GM06990 (cell line): ENCODE measurements at regions not wholly inside any gene's neighbourhood (a gene's known extent, or its start where the extent isn't known, plus 50 kb on each side); places are given as distances from the start of the nearest gene placed in this dataset.

ENCODE experiments used
- DNase-seq: peaks from one replicate; pipeline ENCODE4 v3.0.0-alpha.2; 2011; ENCODE audit not compliant: insufficient read length; ENCODE audit errors: extremely low read depth
- H3K27me3 ChIP-seq: replicated peaks from 2 replicates; pipeline ENCODE4 v1.6.0; 2011; ENCODE audit warnings: low read length; ENCODE audit not compliant: control insufficient read depth, insufficient read depth
- H3K36me3 ChIP-seq: 2 replicates; pipeline ENCODE4 v1.5.1; 2011; ENCODE audit warnings: low read length; ENCODE audit not compliant: control insufficient read depth, insufficient read depth
- H3K4me3 ChIP-seq: replicated peaks from 2 replicates; pipeline ENCODE4 v1.5.1; 2011; ENCODE audit warnings: low read depth, mild to moderate bottlenecking, control low read depth, low read length
- TF ChIP-seq, protein P1 (sequence below): IDR thresholded peaks from 2 replicates; pipeline ENCODE4 v1.5.1; 2011; ENCODE audit warnings: low read length, control low read depth, mild to moderate bottlenecking, inconsistent platforms; ENCODE audit not compliant: insufficient read depth, poor library complexity, severe bottlenecking

GRCh38 chr9:120153258-120153657, 426.7 kb downstream of the CDK5RAP2 start:
- H3K4me3 ChIP-seq, result no peak overlapping the region
- no peak for DNase-seq
- H3K36me3 ChIP-seq, result no peaks in the 10 kb centered on the region
- no peaks in the 10 kb centered on the region; the same call in 1 of the 2 replicates for H3K27me3 ChIP-seq
- TF ChIP-seq, protein P1, sequence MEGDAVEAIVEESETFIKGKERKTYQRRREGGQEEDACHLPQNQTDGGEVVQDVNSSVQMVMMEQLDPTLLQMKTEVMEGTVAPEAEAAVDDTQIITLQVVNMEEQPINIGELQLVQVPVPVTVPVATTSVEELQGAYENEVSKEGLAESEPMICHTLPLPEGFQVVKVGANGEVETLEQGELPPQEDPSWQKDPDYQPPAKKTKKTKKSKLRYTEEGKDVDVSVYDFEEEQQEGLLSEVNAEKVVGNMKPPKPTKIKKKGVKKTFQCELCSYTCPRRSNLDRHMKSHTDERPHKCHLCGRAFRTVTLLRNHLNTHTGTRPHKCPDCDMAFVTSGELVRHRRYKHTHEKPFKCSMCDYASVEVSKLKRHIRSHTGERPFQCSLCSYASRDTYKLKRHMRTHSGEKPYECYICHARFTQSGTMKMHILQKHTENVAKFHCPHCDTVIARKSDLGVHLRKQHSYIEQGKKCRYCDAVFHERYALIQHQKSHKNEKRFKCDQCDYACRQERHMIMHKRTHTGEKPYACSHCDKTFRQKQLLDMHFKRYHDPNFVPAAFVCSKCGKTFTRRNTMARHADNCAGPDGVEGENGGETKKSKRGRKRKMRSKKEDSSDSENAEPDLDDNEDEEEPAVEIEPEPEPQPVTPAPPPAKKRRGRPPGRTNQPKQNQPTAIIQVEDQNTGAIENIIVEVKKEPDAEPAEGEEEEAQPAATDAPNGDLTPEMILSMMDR, result no peak

- Histone ChIP-seq H3K36me3 (no peaks in the 10 kb centered on the region), H3K4me3 (no peak overlapping the region), H3K27me3 (no peaks in the 10 kb centered on the region; the same call in 1 of the 2 replicates)
- no peak for DNase-seq
- TF ChIP-seq, protein P1, result no peak
Measured at GRCh38 chr9:120152295-120152694, 427.7 kb downstream of the CDK5RAP2 start.

DNA sequence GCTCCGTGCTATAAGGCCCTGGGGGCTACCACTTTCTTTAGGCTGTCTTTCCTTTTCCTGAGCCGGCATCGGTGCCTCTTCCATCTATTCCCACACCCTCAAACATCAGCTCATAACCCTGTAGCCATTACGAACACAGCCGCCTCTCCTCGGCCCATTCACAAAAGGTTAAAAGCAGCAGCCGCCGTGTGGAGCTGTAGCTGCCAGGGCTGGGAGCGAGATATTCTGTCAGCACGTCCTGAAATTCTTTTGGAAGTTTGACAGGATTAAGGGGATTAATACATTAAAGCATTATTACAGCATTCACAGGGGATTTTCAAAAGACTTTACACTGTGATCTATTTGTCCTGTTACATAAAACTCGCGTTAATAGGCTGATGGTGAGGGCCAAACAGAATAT, 428.2 kb downstream of the CDK5RAP2 start:
- TF ChIP-seq, protein P1, result no peak
- Histone ChIP-seq H3K36me3 (no peaks in the 10 kb centered on the region), H3K27me3 (no peaks in the 10 kb centered on the region; the same call in 1 of the 2 replicates), H3K4me3 (no peak overlapping the region)
- DNase-seq, result no peak

GRCh38 chr9:120151149-120151548, 428.8 kb downstream of the CDK5RAP2 start:
- Histone ChIP-seq H3K27me3 (no peaks in the 10 kb centered on the region; the same call in 1 of the 2 replicates), H3K4me3 (no peak overlapping the region), H3K36me3 (no peaks in the 10 kb centered on the region)
- TF ChIP-seq, protein P1, result no peak
- DNase-seq, result no peak

DNA sequence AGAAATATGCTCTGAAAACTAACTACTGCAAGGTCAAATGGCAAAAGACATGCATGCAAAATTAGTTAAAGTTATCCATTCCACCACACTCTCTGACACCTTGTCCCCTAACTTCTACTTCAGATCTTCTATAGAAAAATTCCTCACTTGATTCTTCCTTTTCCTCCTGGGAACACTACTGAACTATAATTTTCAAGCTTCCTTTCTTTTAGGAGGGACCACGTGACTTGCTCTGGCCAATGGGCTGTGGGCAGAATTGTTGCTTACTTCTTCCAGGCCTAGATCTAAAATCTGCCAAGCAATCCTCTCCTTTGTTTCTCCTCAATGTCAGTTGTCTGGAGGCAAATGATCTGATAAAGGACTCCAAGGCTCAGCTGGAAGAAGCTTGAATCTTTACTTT, 441.0 kb downstream of the CDK5RAP2 start:
- H3K4me3 ChIP-seq, result no peak overlapping the region
- DNase-seq, result no peak
- no peaks in the 10 kb centered on the region for H3K36me3 ChIP-seq
- no peaks in the 10 kb centered on the region for H3K27me3 ChIP-seq
- TF ChIP-seq, protein P1, result no peak
